Stimulated activated CD4-positive, alpha-beta T cell treated with anti-CD3 and anti-CD28 coated beads, Interleukin-4, amount 100 ng/mL, for 4 hours (primary cell): ENCODE measurements at regions not wholly inside any gene's neighbourhood (a gene's known extent, or its start where the extent isn't known, plus 50 kb on each side); places are given as distances from the start of the nearest gene placed in this dataset.
"Not testable (repeated sequence)": the region's sequence is repeated elsewhere in the genome, so short reads cannot be mapped to it uniquely, and the experiment has no call there.

Source experiments
- DNase-seq, 2 experiments: peaks; one replicate each; pipeline ENCODE4 v3.0.0-alpha.2; 2020

- DNase-seq = no peak
These were observed 1035.7 kb upstream of the NUDT12 start for GRCh38 chr5:104598285-104598684.

GRCh38 chr5:104594850-104595249 is 1032.3 kb upstream of the NUDT12 start:
- no peak for DNase-seq

GRCh38 chr5:104576677-104577076 is 1014.1 kb upstream of the NUDT12 start:
- DNase-seq = no peak

- DNase-seq = no peak
These were observed 1011.5 kb upstream of the NUDT12 start for GRCh38 chr5:104573949-104574709.

- no peak for DNase-seq
These were observed 1007.0 kb upstream of the NUDT12 start for GRCh38 chr5:104569621-104570020.

GRCh38 chr5:104564530-104564929 is 1001.9 kb upstream of the NUDT12 start:
- no peak for DNase-seq

GRCh38 chr5:104556957-104557356 is 994.4 kb upstream of the NUDT12 start:
- DNase-seq = no peak

- DNase-seq = no peak
These were observed 989.0 kb upstream of the NUDT12 start for GRCh38 chr5:104551628-104552027.

GRCh38 chr5:104546871-104547270 is 984.3 kb upstream of the NUDT12 start:
- DNase-seq = not testable (repeated sequence)

- no peak for DNase-seq
These were observed 978.7 kb upstream of the NUDT12 start for GRCh38 chr5:104541141-104541785.

- no peak for DNase-seq
These were observed 977.9 kb upstream of the NUDT12 start for GRCh38 chr5:104540448-104540847.

GRCh38 chr5:104539618-104540350 is 977.2 kb upstream of the NUDT12 start:
- no peak for DNase-seq

GRCh38 chr5:104538734-104539133 is 976.1 kb upstream of the NUDT12 start:
- DNase-seq = no peak

- DNase-seq = no peak
These were observed 970.9 kb upstream of the NUDT12 start for GRCh38 chr5:104533498-104533897.

- DNase-seq = no peak
These were observed 964.3 kb upstream of the NUDT12 start for GRCh38 chr5:104526866-104527265.

- no peak for DNase-seq
These were observed 951.1 kb upstream of the NUDT12 start for GRCh38 chr5:104513640-104514072.

GRCh38 chr5:104513121-104513602 is 950.6 kb upstream of the NUDT12 start:
- DNase-seq = no peak

- DNase-seq = no peak
These were observed 949.7 kb upstream of the NUDT12 start for GRCh38 chr5:104512063-104512825.

- DNase-seq = no peak
These were observed 935.7 kb upstream of the NUDT12 start for GRCh38 chr5:104498281-104498680.

- DNase-seq = no peak
These were observed 931.5 kb upstream of the NUDT12 start for GRCh38 chr5:104494083-104494482.

GRCh38 chr5:104472811-104473210 is 910.2 kb upstream of the NUDT12 start:
- no peak for DNase-seq

GRCh38 chr5:104456122-104456521 is 893.5 kb upstream of the NUDT12 start:
- no peak for DNase-seq

- DNase-seq = no peak
These were observed 890.0 kb upstream of the NUDT12 start for GRCh38 chr5:104452550-104452949.
